Muscle layer of duodenum (tissue), 2 donors: ENCODE measurements at regions not wholly inside any gene's neighbourhood (a gene's known extent, or its start where the extent isn't known, plus 50 kb on each side); places are given as distances from the start of the nearest gene placed in this dataset.
"Not testable (repeated sequence)": the region's sequence is repeated elsewhere in the genome, so short reads cannot be mapped to it uniquely, and the experiment has no call there.

Experiments used
- H3K27ac ChIP-seq: one replicate; pipeline ENCODE4 v1.7.0; 2013; ENCODE audit warnings: mild to moderate bottlenecking, low read length
- H3K27me3 ChIP-seq: one replicate; pipeline ENCODE4 v1.7.0; 2013; ENCODE audit warnings: low read depth, mild to moderate bottlenecking, control low read depth, low read length
- H3K36me3 ChIP-seq, 2 donors: one replicate each; pipeline ENCODE4 v1.7.0; 2013; ENCODE audit warnings: low read length in 2 of 2, control low read depth in 1 of 2, mild to moderate bottlenecking in 1 of 2; ENCODE audit not compliant: insufficient read depth in 2 of 2, control insufficient read depth in 1 of 2
- H3K4me1 ChIP-seq, 2 donors: one replicate each; pipeline ENCODE4 v1.7.0; 2013; ENCODE audit warnings: low read length in 2 of 2, mild to moderate bottlenecking in 2 of 2, control low read depth in 1 of 2, moderate library complexity in 1 of 2; ENCODE audit not compliant: insufficient read depth in 2 of 2, control insufficient read depth in 1 of 2
- H3K4me3 ChIP-seq, 2 donors: one replicate each; pipeline ENCODE4 v1.7.0; 2013; ENCODE audit warnings: low read length in 2 of 2, low read depth in 1 of 2, mild to moderate bottlenecking in 1 of 2
- H3K9me3 ChIP-seq, 2 donors: one replicate each; pipeline ENCODE4 v1.7.0; 2013; ENCODE audit warnings: low read length in 2 of 2, control low read depth in 1 of 2, mild to moderate bottlenecking in 1 of 2; ENCODE audit not compliant: control insufficient read depth in 1 of 2
- donor health status: healthy.

DNA sequence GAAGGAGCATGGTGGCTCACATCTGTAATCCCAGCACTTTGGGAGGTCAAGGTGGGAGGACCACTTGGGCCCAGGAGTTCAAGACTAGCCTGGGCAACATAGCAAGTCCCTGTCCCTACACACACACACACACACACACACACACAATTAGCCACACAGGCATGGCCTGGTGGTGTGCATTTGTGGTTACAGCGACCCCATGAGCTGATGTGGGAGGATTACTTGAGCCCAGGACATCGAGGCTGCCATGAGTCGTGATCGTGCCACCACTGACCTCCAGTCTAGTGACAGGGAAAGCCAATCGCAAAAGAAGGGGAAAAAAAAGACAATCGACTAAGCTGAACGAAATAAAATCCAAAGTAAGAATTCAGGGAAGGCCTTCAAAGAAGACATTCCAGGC lies 67.9 kb downstream of the TBX3 start:
- Histone ChIP-seq H3K27me3 (no peaks in the 10 kb centered on the region), H3K4me3 (no peak overlapping the region), H3K9me3 (peaks cover 3 to 7% of the 10 kb centered on the region in 2 donors), H3K4me1 (no peaks in the 10 kb centered on the region), H3K36me3 (no peaks in the 10 kb centered on the region), H3K27ac (no peak overlapping the region)

- H3K36me3 ChIP-seq = no peaks in the 10 kb centered on the region
- H3K9me3 ChIP-seq = peaks cover 3 to 7% of the 10 kb centered on the region in 2 donors
Observed at GRCh38 chr12:114614040-114614439, 69.9 kb downstream of the TBX3 start.

DNA sequence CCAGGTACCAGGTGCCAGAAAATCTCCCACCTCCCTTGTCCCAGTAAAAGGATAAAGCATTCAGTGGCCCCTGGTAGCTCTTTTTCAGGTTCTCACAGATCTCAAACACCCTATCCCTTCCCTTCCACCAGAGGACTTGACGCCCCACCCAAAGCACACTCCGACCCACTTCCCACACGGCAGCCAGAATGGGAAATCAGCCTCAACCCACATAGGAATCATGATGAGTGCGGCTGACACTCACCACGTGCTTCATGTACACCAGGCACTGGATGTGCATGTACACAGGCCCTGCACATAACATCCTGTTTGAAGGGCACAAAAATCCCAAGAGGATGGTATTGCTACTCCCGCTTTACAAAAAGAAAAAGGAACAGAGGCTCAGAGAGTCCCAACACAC lies 71.9 kb downstream of the TBX3 start:
- Histone ChIP-seq H3K4me1 (no peaks in the 10 kb centered on the region), H3K9me3 (peaks cover 3 to 7% of the 10 kb centered on the region in 2 donors)

More at GRCh38 chr12:114614040-114614439, 69.9 kb downstream of the TBX3 start:
- Histone ChIP-seq H3K27me3 (no peaks in the 10 kb centered on the region), H3K4me1 (no peaks in the 10 kb centered on the region), H3K27ac (no peak overlapping the region), H3K4me3 (no peak overlapping the region)

GRCh38 chr12:114611145-114612018 lies 72.6 kb downstream of the TBX3 start:
- no peak overlapping the region for H3K27ac ChIP-seq

More for the DNA sequence above, 71.9 kb downstream of the TBX3 start:
- H3K4me3 ChIP-seq = no peak overlapping the region
- no peaks in the 10 kb centered on the region for H3K27me3 ChIP-seq
- H3K36me3 ChIP-seq = no peaks in the 10 kb centered on the region
- no peak overlapping the region for H3K27ac ChIP-seq

GRCh38 chr12:114608509-114608908 lies 75.5 kb downstream of the TBX3 start:
- Histone ChIP-seq H3K4me3 (no peak overlapping the region), H3K27me3 (no peaks in the 10 kb centered on the region), H3K4me1 (no peaks in the 10 kb centered on the region), H3K36me3 (no peaks in the 10 kb centered on the region), H3K27ac (no peak overlapping the region), H3K9me3 (no peaks in the 10 kb centered on the region)

More at GRCh38 chr12:114611145-114612018, 72.6 kb downstream of the TBX3 start:
- H3K9me3 ChIP-seq = peaks cover 3 to 7% of the 10 kb centered on the region in 2 donors
- H3K4me3 ChIP-seq = no peak overlapping the region
- H3K36me3 ChIP-seq = no peaks in the 10 kb centered on the region
- no peaks in the 10 kb centered on the region for H3K4me1 ChIP-seq
- H3K27me3 ChIP-seq = no peaks in the 10 kb centered on the region

- H3K4me1 ChIP-seq = no peaks in the 10 kb centered on the region
- no peaks in the 10 kb centered on the region for H3K36me3 ChIP-seq
- H3K9me3 ChIP-seq = no peaks in the 10 kb centered on the region
- H3K27ac ChIP-seq = no peak overlapping the region
- H3K27me3 ChIP-seq = no peaks in the 10 kb centered on the region
- no peak overlapping the region for H3K4me3 ChIP-seq
Observed at GRCh38 chr12:114605918-114606317, 78.1 kb downstream of the TBX3 start.

- Histone ChIP-seq H3K9me3 (no peaks in the 10 kb centered on the region), H3K36me3 (no peaks in the 10 kb centered on the region), H3K4me1 (no peaks in the 10 kb centered on the region), H3K27me3 (no peaks in the 10 kb centered on the region), H3K4me3 (no peak overlapping the region), H3K27ac (no peak overlapping the region)
Observed at GRCh38 chr12:114604606-114605005, 79.4 kb downstream of the TBX3 start.

GRCh38 chr12:114600584-114600983 lies 83.4 kb downstream of the TBX3 start:
- not testable (repeated sequence) for H3K27ac ChIP-seq, H3K4me3 ChIP-seq, H3K9me3 ChIP-seq, H3K27me3 ChIP-seq, H3K36me3 ChIP-seq, H3K4me1 ChIP-seq

- H3K9me3 ChIP-seq = no peaks in the 10 kb centered on the region
- no peaks in the 10 kb centered on the region for H3K36me3 ChIP-seq
- no peaks in the 10 kb centered on the region for H3K27me3 ChIP-seq
- no peak overlapping the region for H3K27ac ChIP-seq
- H3K4me3 ChIP-seq = no peak overlapping the region
- no peaks in the 10 kb centered on the region for H3K4me1 ChIP-seq
Observed at GRCh38 chr12:114598111-114598510, 85.9 kb downstream of the TBX3 start.

GRCh38 chr12:114592946-114593345 lies 91.0 kb downstream of the TBX3 start:
- Histone ChIP-seq H3K4me1 (no peaks in the 10 kb centered on the region), H3K4me3 (no peak overlapping the region), H3K36me3 (no peaks in the 10 kb centered on the region), H3K27me3 (no peaks in the 10 kb centered on the region), H3K27ac (no peak overlapping the region), H3K9me3 (no peaks in the 10 kb centered on the region)

DNA sequence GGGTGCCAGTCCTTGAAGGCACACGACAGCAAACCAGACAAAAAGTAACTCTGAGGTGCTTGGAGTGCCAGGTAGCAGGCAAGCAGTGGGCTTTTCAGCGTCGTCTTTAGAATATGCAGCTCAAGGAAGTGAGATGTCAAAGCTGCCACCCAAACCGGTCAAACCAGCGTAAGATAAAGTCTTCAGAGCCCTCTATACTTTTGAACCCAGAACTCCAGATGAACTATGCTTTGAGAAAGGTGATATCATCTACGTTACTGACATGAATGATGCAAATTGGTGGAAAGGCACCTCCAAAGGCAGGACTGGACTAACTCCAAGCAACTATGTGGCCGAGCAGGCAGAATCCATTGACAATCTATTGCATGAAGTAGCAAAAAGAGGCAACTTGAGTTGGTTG lies 95.9 kb downstream of the TBX3 start:
- Histone ChIP-seq H3K27me3 (no peaks in the 10 kb centered on the region), H3K36me3 (no peaks in the 10 kb centered on the region), H3K4me1 (no peaks in the 10 kb centered on the region), H3K27ac (no peak overlapping the region), H3K9me3 (no peaks in the 10 kb centered on the region), H3K4me3 (no peak overlapping the region)

DNA sequence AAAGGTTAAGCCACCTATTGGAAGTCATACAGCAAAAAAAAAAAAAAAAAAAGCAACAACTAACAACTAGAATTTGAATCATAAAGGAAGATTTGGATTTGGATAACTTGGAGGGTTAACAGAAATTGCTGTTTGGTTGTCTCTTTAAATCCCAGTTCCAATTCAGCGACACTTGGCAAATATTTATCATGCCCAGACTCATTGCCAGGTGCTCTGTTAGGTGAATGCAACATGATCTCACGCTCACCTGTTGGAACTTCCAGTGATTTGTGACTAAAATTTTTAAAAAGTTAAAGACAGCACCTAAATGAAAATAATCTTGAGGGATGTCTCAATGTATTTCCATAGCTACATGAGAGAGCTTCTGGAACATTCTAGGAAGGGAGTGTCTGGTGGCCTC lies 103.7 kb downstream of the TBX3 start:
- Histone ChIP-seq H3K9me3 (no peaks in the 10 kb centered on the region), H3K4me1 (no peaks in the 10 kb centered on the region), H3K27ac (no peak overlapping the region), H3K4me3 (no peak overlapping the region), H3K27me3 (no peaks in the 10 kb centered on the region), H3K36me3 (no peaks in the 10 kb centered on the region)
